MM.1S (cell line): ENCODE measurements at regions not wholly inside any gene's neighbourhood (a gene's known extent, or its start where the extent isn't known, plus 50 kb on each side); places are given as distances from the start of the nearest gene placed in this dataset.
"Not testable (repeated sequence)": the region's sequence is repeated elsewhere in the genome, so short reads cannot be mapped to it uniquely, and the experiment has no call there.

ENCODE experiments used
- CTCF ChIP-seq: fragments of 300-600 bp; sonication (generic); IDR thresholded peaks from 2 replicates; pipeline ENCODE4 v1.5.1; 2016; ENCODE audit warnings: antibody characterized with exemption, low read length, mixed read lengths
- EZH2phosphoT487 ChIP-seq: fragments of 300-600 bp; sonication (generic); IDR thresholded peaks from 2 replicates; pipeline ENCODE4 v1.6.1; 2018; ENCODE audit warnings: antibody characterized with exemption, low read length

GRCh38 chr13:90341348-90341747 is 1006.1 kb upstream of the MIR17HG start:
- TF ChIP-seq EZH2phosphoT487, CTCF: not testable (repeated sequence)
